ENCODE measurements at regions not wholly inside any gene's neighbourhood (a gene's known extent, or its start where the extent isn't known, plus 50 kb on each side); places are given as distances from the start of the nearest gene placed in this dataset.

DNA sequence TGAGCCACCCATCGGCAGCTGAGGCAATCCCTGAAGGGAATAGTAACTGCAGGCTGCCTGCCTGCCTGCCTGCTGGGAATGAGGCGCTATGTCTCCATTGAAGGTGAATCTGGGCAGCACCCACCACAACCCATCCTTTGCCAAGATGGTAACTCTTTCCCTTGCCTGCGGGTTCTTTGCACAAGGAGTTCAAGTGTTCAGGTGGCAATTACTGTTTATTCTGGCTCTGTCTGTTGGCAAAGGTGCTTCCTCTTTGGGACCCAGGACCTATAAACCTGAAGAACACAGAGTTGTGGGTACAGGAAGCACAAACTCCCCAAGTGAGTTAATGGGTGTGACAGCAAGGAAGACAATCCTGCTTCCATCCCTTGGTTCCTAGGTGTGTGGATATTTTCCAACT lies 448.1 kb upstream of the ZNF507 start:
- H3K27me3 ChIP-seq (ENCODE audit: control insufficient read depth, insufficient read depth, low read length): no peaks in the 10 kb centered on the region
- H3K79me1 ChIP-seq (ENCODE audit: low read depth in 1 of 2, low read length in 2 of 2): no peaks in the 10 kb centered on the region
- H3K56ac ChIP-seq (ENCODE audit: extremely low read depth, insufficient read depth, low read length): no peak overlapping the region
- no peak overlapping the region for H3K27ac ChIP-seq (ENCODE audit: insufficient read depth, low read length)
- no peak for DNase-seq
- H2BK15ac ChIP-seq (ENCODE audit: low read depth, low read length): no peak overlapping the region
- intact Hi-C loops (cut with micrococcal nuclease): no loop called here
- peaks cover 22% of the 10 kb centered on the region for H3K9me3 ChIP-seq (ENCODE audit: control insufficient read depth, insufficient read depth, low read length)
- no peak overlapping the region for H4K8ac ChIP-seq (ENCODE audit: low read depth in 2 of 2, low read length in 2 of 2)
- WGBS, 2 experiments (ENCODE audit: extremely low coverage in 2 of 2, insufficient read length in 1 of 2): no CpG with 5 or more reads among the region's 3 CpGs
- dilution Hi-C loops (cut with HindIII; ENCODE audit: low sequenced_read_pairs, unreplicated experiment): no loop called here
- no peaks in the 10 kb centered on the region for H3K36me3 ChIP-seq (ENCODE audit: control insufficient read depth, insufficient read depth, low read length)
- no peak overlapping the region for H3K23ac ChIP-seq (ENCODE audit: low read depth, low read length)
- no peak for TF ChIP-seq POLR2A (IDR thresholded peaks at IDR 0.05; ENCODE audit: low read depth, low read length)
- TF ChIP-seq RAD21 (IDR thresholded peaks at IDR 0.05; ENCODE audit: low read length): no peak
- no peak for TF ChIP-seq RCOR1 (IDR thresholded peaks at IDR 0.05; ENCODE audit: insufficient replicate concordance, low read length)
- TF ChIP-seq CEBPB (IDR thresholded peaks at IDR 0.05; ENCODE audit: low read depth, low read length): no peak
- no peak for TF ChIP-seq USF2 (IDR thresholded peaks at IDR 0.05; ENCODE audit: low read depth, low read length)
- no peak for TF ChIP-seq ELK1 (IDR thresholded peaks at IDR 0.05; ENCODE audit: borderline replicate concordance, low read depth, low read length)
- TF ChIP-seq FOS (IDR thresholded peaks at IDR 0.05; ENCODE audit: low read depth, low read length): no peak
- TF ChIP-seq BHLHE40 (IDR thresholded peaks at IDR 0.05; ENCODE audit: low read depth, low read length): no peak
- TF ChIP-seq, protein P1, sequence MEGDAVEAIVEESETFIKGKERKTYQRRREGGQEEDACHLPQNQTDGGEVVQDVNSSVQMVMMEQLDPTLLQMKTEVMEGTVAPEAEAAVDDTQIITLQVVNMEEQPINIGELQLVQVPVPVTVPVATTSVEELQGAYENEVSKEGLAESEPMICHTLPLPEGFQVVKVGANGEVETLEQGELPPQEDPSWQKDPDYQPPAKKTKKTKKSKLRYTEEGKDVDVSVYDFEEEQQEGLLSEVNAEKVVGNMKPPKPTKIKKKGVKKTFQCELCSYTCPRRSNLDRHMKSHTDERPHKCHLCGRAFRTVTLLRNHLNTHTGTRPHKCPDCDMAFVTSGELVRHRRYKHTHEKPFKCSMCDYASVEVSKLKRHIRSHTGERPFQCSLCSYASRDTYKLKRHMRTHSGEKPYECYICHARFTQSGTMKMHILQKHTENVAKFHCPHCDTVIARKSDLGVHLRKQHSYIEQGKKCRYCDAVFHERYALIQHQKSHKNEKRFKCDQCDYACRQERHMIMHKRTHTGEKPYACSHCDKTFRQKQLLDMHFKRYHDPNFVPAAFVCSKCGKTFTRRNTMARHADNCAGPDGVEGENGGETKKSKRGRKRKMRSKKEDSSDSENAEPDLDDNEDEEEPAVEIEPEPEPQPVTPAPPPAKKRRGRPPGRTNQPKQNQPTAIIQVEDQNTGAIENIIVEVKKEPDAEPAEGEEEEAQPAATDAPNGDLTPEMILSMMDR (conservative IDR thresholded peaks at IDR 0.05; ENCODE audit: low read depth, low read length): no peak
- no peak for TF ChIP-seq MXI1 (IDR thresholded peaks at IDR 0.05; ENCODE audit: borderline replicate concordance, low read depth, low read length)
- TF ChIP-seq NFE2L2 (IDR thresholded peaks at IDR 0.05; ENCODE audit: low read depth, low read length): no peak
- no peak for TF ChIP-seq SMC3 (IDR thresholded peaks at IDR 0.05; ENCODE audit: low read depth, low read length)
- TF ChIP-seq RFX5 (IDR thresholded peaks at IDR 0.05; ENCODE audit: low read depth, low read length): no peak
- H3K4me1 ChIP-seq (ENCODE audit: control insufficient read depth, insufficient read depth, low read length): no peaks in the 10 kb centered on the region
- H4K5ac ChIP-seq (ENCODE audit: low read depth, low read length): no peak overlapping the region
- H3K4ac ChIP-seq (ENCODE audit: low read depth, low read length): no peak overlapping the region
- H2AK5ac ChIP-seq (ENCODE audit: low read depth, low read length): no peak overlapping the region
- H2BK5ac ChIP-seq (ENCODE audit: low read depth, low read length, poor library complexity, severe bottlenecking): no peak overlapping the region
- H3K18ac ChIP-seq (ENCODE audit: low read depth, low read length): no peak overlapping the region
- ATAC-seq (ENCODE audit: low read depth): no peak
- H2BK120ac ChIP-seq (ENCODE audit: low read depth, low read length): no peak overlapping the region
- H3K4me3 ChIP-seq (ENCODE audit: insufficient read depth, low read depth, low read length): no peak overlapping the region
- H2BK20ac ChIP-seq (ENCODE audit: low read depth, low read length): no peak overlapping the region
- ChIA-PET POLR2A (ENCODE audit: unreplicated experiment) (no interaction called here), CTCF (no interaction called here)
- H3K14ac ChIP-seq (replicated peaks; ENCODE audit: low read depth, low read length): no peak overlapping the region
- H2AK9ac ChIP-seq (replicated peaks; ENCODE audit: low read depth, low read length, poor library complexity): no peak overlapping the region
- no peak overlapping the region for H3K9ac ChIP-seq (ENCODE audit: low read depth, low read length)
- no peak overlapping the region for H4K91ac ChIP-seq (ENCODE audit: insufficient read depth, low read depth, low read length)
- no TSS peak for BruUV-seq (replicated peaks)
- in situ Hi-C loops (cut with MboI; ENCODE audit: low sequenced_read_pairs): no loop called here
- no peaks in the 10 kb centered on the region for H4K20me1 ChIP-seq (ENCODE audit: insufficient read depth, low read length)
- H3K9me1 ChIP-seq (ENCODE audit: insufficient read depth, low read length): no peaks in the 10 kb centered on the region
- no peak overlapping the region for H3K4me2 ChIP-seq (ENCODE audit: low read depth, low read length)
- H2AFZ ChIP-seq (replicated peaks; ENCODE audit: low read length, poor library complexity): no peak overlapping the region

Data from IMR-90 (cell line).